GM13977 (cell line): ENCODE measurements at regions not wholly inside any gene's neighbourhood (a gene's known extent, or its start where the extent isn't known, plus 50 kb on each side); places are given as distances from the start of the nearest gene placed in this dataset.

Experiments used
- DNase-seq: peaks from one replicate; pipeline ENCODE4 v3.0.0; 2012; ENCODE audit warnings: low spot score
- CTCF ChIP-seq: IDR thresholded peaks from 2 replicates; pipeline ENCODE4 v1.5.1; 2012; ENCODE audit warnings: mild to moderate bottlenecking, control low read depth; ENCODE audit not compliant: insufficient read depth; ENCODE audit errors: extremely low read depth, missing control alignments
- in situ Hi-C: fragments of 300-500 bp; cut with MboI; formaldehyde crosslinking; loops from one replicate; pipeline ENCODE4 v1.12.0; 2022; ENCODE audit warnings: low sequenced_read_pairs, low pct_unique_long_range_greater_than_20kb, mixed read lengths, inconsistent platforms; ENCODE audit not compliant: unreplicated experiment

GRCh38 chr19:28327905-28328304 lies 885.0 kb downstream of the UQCRFS1 start:
- no peak for TF ChIP-seq CTCF
- DNase-seq, result no peak
- in situ Hi-C loops, result no loop called here

GRCh38 chr19:28326746-28327145 lies 886.2 kb downstream of the UQCRFS1 start:
- no peak for DNase-seq
- in situ Hi-C loops, result no loop called here
- TF ChIP-seq CTCF, result no peak

- no peak for TF ChIP-seq CTCF
- no peak for DNase-seq
- in situ Hi-C loops, result no loop called here
These were observed 888.5 kb downstream of the UQCRFS1 start for GRCh38 chr19:28324275-28325060.

- in situ Hi-C loops, result no loop called here
- TF ChIP-seq CTCF, result no peak
- no peak for DNase-seq
These were observed 890.0 kb downstream of the UQCRFS1 start for GRCh38 chr19:28322945-28323344.

DNA sequence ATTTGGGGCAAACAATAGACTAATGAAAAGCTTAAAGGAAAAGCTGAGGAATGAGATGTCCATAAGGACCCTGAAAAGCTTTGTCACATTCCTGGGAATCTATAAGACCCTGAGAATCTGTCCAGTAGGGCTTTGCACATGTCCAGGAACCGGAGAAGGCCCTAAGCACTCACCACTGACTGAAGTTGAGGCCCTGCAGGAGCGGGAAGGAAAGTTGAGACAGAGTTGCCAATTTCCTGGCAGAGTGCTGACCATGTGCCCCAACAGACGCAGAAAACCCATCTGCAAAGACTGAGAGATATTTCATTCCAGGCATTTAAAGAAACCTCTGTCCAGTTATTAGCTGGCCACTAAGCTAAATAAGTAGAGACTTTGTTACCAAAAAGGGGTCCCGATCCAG lies 890.5 kb downstream of the UQCRFS1 start:
- no peak for TF ChIP-seq CTCF
- DNase-seq, result no peak
- in situ Hi-C loops, result no loop called here

GRCh38 chr19:28319918-28320317 lies 893.0 kb downstream of the UQCRFS1 start:
- DNase-seq, result no peak
- no peak for TF ChIP-seq CTCF
- in situ Hi-C loops, result no loop called here
